T-helper 2 cell (primary cell): ENCODE measurements at regions not wholly inside any gene's neighbourhood (a gene's known extent, or its start where the extent isn't known, plus 50 kb on each side); places are given as distances from the start of the nearest gene placed in this dataset.
"Not testable (repeated sequence)": the region's sequence is repeated elsewhere in the genome, so short reads cannot be mapped to it uniquely, and the experiment has no call there.

Source experiments
- DNase-seq, 5 experiments: peaks; one replicate each; pipeline versions ENCODE4 v3.0.0 to v3.0.0-alpha.2; 2012 to 2022

DNA sequence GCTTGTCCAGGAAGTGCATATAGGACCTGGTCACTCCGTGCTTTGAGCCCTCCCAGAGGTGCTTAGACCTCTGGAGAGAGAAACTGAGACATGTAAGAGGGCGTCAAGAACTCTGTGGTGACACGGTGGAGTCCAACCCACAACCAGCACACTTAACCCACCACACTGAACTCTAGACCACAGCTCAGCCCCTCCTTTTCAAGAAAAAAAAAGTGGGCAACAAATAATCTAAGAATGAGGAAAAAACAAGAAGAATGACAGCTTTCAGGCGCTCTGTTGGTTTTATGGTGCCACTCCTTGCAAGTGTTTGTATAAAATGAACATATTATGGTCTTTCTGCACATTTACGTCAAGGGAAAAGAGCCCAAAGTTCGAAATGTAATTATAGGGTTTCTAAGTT, 50.2 kb upstream of the SNAPC3 start:
- DNase-seq = no peak

DNA sequence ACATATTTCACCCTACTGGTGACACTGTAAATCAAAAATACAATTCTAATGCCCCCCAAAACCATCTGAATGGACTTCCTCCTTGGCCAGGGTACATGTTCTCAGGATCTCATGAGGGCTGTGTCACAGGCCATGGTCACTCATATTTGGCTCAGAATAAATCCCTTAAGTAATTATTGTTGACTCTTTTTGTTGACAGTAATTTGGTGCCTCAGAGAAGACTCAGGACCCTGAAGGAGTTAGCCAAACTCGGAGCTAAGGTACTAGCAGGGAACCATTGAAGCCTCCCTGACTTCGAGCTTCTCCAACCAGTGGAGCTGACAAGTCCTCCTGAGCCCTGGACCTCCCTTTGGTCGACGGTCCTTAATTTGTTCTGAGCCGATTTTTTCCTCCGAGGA, 51.2 kb upstream of the SNAPC3 start:
- DNase-seq = no peak

DNA sequence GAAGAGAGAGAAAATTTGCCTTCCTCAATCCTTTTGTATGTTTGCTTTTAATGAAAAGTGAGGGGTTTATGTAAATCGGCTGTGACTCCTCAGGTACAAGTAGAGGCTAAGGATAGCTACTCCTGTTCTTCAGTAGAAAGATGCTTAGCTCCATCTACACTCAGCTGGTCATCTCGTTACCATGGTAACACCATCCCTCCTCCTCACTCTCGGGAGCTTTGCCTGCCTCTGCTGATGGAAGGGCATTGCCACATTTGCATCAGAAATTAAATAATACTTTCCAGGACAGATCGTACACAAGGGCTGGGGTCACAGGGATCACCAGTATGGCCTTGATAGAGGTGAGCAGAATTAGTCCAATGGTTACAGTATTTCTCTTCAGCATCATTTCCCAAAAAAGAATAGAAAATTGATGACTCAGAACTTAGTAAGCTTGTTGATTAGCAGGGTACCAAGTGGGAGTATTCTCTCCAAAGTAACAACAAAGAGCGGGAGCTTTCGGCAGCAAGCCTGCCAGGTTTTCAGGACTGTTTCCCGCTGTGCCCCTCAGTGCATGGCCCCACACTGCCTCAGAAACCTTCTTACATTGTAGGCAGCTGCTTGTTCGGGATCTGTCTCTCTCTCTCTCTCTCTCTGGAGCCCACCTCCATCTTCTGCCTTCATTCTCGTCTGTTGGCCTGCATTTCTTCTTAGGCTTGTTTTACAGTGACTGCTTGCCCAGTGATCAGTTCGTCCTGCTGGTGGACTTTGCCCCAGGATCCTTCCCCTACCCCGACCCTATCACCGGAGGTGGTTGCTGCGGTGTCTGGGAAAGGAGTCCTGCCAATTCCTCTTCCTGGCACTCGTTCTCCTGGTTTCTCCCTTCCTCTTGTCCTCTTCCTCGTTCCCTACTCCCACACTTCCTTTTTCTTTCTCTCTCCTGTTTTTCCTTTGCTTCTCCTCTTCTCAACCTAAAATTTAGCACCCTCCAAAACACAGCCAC, 51.9 kb upstream of the SNAPC3 start:
- DNase-seq = no peak

DNA sequence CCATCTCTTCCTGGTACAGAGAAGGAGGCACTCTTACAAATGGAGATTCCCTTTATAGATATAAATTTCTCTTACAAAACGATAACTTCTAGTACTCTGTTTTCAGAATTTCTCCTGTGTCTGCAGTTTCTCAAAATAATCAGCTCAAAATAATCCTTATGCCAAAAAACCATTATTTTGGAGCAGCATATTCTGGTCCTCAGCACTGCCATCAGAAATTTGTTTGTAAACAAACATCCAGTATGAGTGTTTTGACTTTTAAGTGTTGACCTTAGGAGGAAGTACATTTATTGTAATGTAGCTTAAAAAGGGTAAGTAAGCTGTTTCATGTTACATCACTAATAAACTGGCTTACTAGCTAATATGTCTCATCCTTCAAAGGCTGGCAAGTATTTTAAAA, 52.8 kb upstream of the SNAPC3 start:
- DNase-seq = no peak

DNA sequence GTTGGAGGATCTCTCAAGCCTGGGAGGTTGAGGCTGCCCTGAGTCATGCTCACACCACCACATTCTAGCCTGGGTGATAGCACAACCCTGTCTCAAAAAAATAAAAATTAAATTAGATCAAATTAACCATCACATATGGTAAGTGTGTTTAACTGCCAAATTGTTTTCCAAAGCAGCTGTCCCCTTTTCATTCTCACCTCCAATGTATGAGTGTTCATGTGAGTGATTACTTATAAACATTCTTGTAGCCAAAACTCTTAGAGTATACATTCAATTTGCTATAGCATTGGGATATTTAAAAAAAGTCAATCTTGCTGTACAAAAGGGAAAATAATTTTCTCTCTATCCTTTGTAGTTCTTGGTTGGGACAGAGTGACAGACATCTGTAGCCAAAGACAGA, 53.4 kb upstream of the SNAPC3 start:
- DNase-seq = no peak

DNA sequence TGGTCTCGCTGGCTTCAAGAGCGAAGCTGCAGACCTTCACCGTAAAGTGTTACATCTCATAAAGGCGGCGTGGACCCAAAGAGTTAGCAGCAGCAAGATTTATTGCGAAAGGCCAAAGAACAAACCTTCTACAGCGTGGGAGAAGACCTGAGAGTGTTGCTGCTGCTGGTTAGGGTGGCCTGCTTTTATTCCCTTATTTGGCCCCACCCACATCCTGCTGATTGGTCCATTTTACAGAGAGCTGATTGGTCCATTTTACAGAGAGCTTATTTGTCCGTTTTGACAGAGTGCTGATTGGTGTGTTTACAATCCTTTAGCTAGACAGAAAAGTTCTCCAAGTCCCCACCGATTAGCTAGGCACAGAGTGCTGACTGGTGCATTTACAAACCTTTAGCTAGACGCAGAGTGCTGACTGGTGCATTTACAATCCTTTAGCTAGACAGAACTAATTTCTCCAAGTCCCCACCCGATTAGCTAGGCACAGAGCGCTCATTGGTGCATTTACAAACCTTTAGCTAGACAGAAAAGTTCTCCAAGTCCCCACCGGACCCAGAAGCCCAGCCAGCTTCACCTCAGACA, 57.6 kb upstream of the SNAPC3 start:
- DNase-seq = not testable (repeated sequence)

DNA sequence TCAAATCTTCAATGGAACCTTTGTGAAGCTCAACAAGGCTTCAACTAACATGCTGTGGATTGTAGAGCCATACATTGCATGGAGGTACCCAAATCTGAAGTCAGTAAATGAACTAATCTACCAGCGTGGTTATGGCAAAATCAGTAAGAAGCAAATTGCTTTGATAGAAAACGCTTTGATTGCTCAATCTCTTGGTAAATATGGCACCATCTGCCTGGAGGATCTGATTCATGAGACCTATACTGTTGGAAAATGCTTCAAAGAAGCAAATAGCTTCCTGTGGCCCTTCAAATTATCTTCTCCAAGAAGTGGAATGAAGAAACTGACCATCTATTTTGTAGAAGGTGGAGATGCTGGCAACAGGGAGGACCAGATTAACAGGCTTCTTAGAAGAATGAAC, 54.7 kb upstream of the TTC39B start:
- no peak for DNase-seq

DNA sequence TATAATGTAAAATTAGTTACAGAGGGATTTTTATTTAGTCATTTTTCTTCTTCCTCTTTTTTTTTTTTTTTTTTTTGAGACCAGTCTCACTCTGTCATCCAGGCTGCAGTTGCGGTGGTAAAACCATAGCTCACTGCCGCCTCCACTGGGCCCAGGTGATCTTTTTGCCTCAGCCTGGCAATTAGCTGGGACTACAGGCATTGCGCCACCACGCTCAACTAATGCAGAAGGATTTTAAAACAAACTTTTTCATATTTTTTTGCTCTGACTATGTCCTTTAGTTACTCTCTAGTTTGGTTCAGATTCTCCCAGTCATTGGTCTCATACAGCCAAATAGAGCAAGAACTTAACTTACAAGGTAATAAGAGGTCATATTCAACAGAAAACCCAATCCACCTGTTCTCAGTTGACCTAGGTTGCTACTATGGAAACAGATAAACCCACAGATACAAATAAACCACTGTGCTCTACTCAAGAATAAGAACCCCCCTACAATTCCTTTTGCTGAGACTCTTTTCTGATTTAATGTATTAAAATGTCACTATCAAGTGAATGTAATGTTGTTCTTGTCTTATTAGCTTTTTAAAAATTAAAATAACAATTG, 50.1 kb upstream of the TTC39B start:
- DNase-seq = peak in 2 of 5 experiments; percentile 18 to 32
